EL (cell line): ENCODE measurements at regions not wholly inside any gene's neighbourhood (a gene's known extent, or its start where the extent isn't known, plus 50 kb on each side); places are given as distances from the start of the nearest gene placed in this dataset.

Source experiments
- DNase-seq: peaks from one replicate; pipeline ENCODE4 v3.0.0-alpha.2; 2016

DNA sequence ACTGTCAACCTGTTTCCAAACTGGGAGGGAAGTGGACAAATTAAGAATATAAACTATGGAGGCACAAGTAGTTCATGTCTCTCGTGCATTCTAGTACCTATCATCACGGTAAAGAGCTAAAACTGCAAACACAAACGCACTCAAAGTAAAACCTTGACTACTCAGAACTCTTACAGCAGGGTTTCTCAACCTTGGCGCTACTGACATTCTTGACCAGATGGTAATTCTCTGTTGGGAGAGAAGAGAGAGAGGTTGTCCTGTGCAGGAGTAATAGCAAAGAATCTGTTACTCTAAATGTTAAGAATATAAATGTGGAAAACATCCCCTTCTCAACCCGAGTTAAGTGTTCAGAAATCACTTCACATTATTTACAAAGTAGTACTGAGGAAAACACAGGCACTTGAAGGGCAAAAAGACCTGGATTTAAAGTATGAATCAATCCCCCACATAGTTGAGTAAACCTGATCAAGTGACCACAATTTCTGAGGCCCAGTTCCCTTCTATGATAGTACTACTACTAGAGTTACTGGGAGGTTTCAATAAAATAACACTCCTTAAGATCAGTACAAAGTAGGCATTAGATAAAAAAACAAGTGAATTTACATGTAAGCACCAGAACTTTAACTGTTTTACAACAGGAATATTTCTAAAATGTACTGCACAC is 73.1 kb upstream of the ARHGAP32 start:
- DNase-seq: no peak

DNA sequence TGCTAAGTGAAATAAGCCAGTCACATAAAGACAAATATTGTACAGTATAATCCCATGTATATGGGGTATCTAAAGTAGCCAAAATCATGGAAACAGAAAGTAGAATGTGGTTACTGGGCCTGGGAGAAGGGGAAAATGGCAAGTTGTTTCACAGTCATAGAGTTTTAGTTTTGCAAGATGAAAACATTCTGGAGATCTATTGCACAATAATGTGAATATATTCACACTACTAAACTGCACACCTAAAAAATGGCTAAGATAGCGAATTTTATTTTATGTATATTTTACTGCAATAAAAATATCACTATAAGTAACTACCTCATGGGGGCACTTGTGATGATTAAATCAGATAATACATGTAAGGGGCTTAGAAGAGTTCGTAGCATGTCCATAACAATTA is 72.0 kb upstream of the ARHGAP32 start:
- DNase-seq: no peak

DNA sequence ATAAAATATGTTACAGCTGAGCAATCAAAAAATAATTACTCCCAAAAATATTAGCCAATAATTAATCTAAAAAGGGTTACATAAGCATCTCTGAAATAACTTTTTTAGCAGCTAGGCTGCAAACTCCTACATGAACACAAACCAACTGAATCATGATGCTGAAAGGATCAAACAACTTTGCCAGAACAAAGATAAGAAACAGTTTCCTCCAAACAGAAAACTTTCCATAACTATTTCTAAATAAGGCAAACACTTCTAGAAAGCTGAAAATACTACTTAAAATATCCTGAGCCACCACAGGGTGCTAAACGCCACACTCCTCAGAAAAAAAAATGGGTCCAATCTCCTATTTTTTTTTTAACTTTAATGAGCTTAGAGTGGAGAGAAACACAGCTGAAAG is 68.6 kb upstream of the ARHGAP32 start:
- DNase-seq: no peak

DNA sequence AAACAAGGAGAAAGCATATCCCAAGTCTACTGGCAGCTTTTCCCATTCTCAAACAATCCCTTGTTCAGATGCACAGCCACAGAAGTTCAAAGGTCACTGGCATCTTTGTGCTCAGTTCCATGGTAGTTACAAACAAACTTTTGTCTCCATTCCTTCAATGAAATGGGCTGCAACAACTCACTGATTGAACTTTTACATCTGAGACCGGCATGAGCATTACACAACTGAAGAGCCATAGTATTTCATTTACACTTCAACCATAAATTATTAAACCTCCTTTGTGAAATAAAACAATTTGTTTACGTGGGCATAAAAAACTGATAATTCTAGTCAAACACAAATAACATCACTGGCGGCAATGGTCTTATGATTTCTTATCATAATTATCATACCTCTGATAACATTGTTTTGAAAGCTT is 67.8 kb upstream of the ARHGAP32 start:
- DNase-seq: no peak

DNA sequence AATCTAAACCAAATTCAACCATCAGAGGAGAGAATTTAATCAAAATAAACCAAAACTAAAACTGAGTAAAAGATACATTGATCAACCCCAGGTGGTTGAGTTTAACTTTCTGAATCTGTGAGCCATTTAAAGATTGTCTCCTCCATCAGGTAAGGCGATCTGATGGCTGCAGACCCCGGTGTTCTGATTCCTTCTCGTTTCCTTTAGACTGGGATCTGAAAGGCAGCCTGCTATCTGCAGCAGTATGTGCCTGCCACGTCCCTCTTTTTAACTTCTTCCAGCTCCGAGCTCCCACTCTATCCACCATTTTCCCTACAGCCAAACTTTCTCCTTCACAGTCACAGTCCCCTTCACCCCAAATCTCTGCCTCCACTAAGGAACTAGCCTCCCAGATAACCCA is 66.1 kb upstream of the ARHGAP32 start:
- no peak for DNase-seq

DNA sequence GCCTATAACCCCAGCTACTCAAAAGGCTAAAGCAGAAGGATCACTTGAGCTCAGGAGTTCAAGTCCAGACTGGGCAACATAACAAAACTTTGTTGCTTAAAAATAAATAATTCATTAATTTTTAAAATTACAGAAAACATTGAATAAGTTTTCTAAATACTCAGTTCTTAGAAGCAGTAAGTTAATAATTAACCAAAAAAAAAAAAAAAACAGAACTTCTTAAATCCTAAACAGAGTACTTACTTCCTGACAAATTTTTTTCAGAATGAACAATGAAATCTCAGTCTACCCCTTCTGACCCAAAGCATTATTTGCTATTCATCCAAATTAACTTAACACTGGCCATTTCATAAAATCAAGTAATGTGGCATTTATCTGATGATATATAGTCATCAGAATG is 65.4 kb upstream of the ARHGAP32 start:
- no peak for DNase-seq

GRCh38 chr11:129252621-129253020 is 60.5 kb upstream of the ARHGAP32 start:
- DNase-seq: no peak

- DNase-seq: peak; percentile 26
Observed at GRCh38 chr11:129251067-129251466, 58.9 kb upstream of the ARHGAP32 start.

DNA sequence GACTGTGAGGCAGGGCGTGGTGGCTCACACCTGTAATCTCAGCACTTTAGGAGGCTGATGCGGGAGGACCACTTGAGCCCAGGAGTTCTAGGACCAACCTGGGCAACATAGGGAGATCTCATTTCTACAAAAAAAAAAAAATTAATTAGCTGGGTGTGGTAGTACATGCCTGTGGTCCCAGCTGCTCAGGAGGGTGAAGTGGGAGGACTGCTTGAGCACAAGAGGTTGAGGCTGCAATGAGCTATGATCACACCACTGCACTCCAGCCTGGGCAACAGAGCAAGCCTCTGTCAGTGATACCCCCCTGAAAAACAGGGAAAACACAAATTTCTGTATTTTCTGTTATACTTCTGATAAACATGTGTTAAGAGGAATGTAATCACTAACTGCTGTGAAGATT is 57.8 kb upstream of the ARHGAP32 start:
- DNase-seq: peak; percentile 17

DNA sequence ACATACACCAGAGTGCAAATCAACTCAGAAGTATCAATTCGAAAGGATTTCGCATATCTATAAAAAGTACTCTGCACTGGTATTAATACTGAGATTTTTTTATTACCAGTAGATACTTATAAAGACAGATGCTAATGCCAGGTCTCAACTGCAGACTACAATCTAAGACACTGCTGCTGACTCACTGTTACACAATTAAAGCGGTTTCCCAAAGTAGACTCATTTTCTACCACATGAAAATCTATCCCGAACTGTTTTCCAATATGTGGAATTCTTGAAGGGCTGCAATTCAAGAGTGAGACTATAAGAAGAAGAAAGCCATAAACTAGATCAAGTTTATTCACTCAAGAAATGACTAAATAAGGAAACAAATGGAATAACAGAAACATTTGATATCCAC is 57.2 kb upstream of the ARHGAP32 start:
- DNase-seq: peak; percentile 84

DNA sequence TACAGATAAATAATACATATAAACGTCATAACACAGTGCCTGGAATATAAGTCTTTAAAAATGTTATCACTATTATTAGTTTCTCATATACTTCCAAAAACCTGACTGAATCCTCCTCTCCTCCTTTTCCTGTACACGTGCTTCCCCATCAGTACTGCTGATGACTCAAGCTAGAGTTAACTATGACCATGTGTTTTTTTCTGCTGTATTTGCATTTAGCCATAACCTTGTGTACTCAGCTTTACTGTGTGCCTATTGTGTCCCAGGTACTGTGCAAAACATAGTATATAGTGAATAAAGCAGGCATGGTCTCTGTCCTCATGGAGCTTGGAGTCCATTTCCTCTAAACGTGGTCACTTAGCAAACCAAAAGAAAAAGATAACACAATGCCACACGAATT is 56.5 kb upstream of the ARHGAP32 start:
- DNase-seq: peak; percentile 73

DNA sequence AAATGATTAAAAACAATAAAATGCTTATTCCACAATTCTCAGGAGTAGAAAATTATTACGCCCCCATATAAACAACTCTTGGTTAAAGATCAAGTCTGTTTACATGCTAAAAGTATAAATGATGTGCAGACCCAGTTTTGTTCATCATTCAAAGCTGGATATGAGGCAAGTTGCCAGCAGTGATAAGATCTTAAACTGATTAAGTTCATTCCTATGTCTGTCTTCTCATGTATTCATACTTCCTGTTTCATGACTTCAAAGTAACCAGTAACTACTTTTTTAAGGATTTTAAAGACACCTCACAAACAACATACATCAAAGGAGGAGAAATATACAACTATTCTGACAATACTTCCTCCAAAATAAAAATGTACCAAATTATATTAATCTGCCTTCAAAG is 55.0 kb upstream of the ARHGAP32 start:
- DNase-seq: peak; percentile 84

GRCh38 chr11:129242855-129243254 is 50.7 kb upstream of the ARHGAP32 start:
- DNase-seq: no peak
